ENCODE measurements at regions not wholly inside any gene's neighbourhood (a gene's known extent, or its start where the extent isn't known, plus 50 kb on each side); places are given as distances from the start of the nearest gene placed in this dataset.

DNA sequence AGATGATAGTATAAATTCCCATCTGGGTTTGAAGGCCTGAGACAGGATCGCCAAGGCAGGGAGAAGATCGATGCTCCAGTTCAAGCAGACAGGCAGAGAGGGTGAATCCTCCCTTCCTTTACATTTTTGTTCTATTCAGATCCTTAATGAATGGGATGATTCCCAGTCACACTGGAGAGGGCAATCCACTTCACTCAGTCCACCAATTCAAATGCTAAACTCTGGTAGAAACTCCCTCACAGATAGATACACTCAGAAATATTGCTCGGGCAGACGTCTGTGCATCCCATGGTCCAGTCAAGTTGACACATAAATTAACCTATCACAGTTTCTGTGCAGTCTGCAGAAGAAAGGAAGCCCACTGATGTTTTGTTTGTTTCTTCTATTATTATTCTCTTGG lies 193.1 kb upstream of the ZNF462 start:
- DNase-seq (ENCODE audit: low spot score), result no peak

DNA sequence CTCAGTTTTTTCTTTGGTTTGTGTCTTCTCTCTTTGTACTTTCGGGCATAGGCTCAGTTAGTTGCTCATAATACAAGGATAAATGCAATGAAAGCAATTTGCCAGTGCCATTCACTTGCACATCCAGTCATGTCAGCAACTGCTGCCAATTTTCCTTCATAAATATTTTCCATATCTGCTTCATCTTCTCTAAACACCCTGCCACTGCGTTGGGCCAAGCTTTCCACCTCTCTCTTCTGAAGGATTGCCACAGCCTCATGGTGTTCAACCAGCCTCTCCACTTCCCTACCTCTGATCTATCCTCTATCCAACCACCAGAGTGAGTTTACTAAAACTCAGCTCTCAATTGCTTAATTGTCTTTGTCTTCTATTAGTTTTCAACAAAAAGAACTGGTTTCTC lies 192.5 kb upstream of the ZNF462 start:
- DNase-seq (ENCODE audit: low spot score), result no peak

- DNase-seq (ENCODE audit: low spot score), result no peak
Observed at GRCh38 chr9:106675780-106676179, 187.2 kb upstream of the ZNF462 start.

- DNase-seq (ENCODE audit: low spot score), result no peak
Observed at GRCh38 chr9:106677374-106677773, 185.6 kb upstream of the ZNF462 start.

DNA sequence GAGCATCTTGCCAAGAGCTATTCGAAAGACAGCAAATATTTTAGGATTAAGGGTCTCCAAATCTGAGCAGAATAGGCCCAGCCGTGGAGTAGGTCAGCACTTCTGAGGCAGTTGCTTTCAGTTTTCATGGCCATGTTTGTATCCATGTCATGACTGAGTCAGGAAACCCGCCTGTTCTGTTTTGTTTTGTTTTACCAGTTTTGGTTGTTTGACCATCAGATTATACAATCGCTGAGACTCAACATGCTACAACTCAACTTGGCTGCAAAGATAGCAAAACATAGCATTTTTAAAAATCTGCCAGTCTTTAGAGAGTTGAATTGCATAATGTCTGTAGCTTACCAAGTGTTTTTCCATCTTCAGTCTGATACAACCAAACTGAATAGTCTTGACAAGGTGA lies 185.1 kb upstream of the ZNF462 start:
- no peak for DNase-seq (ENCODE audit: low spot score)

- DNase-seq (ENCODE audit: low spot score), result no peak
Observed at GRCh38 chr9:106678273-106678672, 184.7 kb upstream of the ZNF462 start.

DNA sequence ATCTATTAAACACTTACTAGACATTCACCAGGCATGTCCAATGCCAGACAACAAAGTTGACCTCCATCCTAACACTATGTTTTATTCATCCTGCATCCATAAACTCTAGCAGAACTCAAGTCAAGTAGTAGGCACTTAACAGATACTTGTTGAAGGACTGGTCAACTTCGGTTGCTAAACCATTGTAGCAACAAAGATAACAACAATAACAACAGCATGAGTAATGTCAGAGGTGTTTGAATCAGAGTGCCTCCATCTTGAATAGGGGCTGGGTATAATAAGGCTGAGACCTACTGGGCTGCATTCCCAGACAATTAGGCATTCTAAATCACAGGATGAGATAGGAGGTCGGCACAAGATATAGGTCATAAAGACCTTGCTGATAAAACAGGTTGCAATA lies 180.5 kb upstream of the ZNF462 start:
- DNase-seq (ENCODE audit: low spot score), result no peak

DNA sequence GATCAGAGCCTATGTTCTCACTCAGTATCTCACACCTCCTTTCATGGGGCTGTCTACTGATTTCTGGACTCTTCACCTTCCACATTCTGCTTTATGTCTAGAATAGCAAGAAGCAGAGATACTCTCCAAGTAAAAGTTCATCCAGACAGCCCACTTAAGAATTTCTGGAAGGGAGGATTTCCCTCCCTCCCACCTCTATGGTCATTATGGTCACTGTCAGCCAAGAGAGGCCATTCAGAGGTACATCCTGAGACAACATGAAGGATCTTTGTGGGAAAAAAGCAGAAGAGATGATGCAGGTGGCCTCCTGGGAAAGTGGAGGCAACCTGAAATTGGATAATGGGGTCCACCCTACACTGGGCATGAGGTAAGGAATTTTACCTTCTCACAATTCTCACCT lies 179.5 kb upstream of the ZNF462 start:
- no peak for DNase-seq (ENCODE audit: low spot score)

DNA sequence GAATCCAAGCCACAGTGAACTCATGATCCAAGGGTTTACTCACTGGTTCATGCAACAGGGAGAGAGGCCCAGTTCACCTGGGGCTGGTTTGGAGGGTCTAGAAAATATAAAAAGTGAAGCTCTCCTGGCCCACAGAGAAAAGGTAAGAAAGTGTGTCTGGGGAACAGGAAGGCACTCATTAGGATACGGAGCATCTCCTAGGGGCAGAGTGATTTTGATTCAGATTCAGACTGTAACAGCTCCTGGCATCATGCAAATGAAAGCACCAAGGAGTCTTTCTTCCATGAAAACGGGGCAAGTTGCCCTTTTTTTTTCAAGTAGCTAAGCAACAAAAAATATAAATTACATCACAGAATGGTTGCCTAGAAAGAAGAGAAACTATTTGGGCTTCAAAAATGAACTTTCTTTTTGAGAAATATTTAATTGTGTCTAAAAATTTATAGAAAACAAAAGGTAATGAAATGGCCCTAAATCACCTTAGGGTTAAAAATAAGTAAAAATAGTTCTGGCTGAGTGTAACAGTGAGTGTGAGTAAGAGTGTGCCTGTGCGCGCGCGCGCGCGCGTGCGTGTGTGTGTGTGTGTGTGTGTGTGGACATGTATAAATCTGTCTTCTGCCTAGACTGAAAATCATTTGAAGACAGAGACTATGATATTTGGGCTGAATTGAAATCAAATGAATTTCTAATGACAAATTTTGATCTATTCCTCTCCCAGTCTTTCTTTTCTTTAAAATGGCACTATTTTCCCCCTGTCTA lies 177.8 kb upstream of the ZNF462 start:
- DNase-seq (ENCODE audit: low spot score), result no peak

GRCh38 chr9:106689089-106689488 lies 173.9 kb upstream of the ZNF462 start:
- DNase-seq (ENCODE audit: low spot score), result no peak

GRCh38 chr9:106691627-106692026 lies 171.3 kb upstream of the ZNF462 start:
- DNase-seq (ENCODE audit: low spot score), result no peak

DNA sequence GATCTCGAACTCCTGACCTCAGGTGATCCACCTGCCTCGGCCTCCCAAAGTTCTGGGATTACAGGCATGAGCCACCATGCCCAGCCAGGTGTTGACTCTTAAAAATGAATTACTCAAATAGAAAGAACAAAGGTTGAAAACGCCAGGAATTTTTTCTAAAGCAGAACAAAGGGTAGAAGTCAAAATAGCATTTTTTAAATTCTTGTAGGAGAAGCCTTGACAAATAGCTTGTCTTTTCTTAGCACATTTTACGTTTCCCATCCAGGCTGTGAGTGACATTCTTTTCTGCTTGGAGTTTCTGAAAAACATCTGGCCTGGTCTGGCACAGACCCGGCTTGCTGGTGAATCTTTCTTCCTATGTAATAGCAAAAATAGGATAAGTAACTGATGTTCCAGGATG lies 169.4 kb upstream of the ZNF462 start:
- no peak for DNase-seq (ENCODE audit: low spot score)

GRCh38 chr9:106696804-106697203 lies 166.2 kb upstream of the ZNF462 start:
- DNase-seq (ENCODE audit: low spot score), result no peak

DNA sequence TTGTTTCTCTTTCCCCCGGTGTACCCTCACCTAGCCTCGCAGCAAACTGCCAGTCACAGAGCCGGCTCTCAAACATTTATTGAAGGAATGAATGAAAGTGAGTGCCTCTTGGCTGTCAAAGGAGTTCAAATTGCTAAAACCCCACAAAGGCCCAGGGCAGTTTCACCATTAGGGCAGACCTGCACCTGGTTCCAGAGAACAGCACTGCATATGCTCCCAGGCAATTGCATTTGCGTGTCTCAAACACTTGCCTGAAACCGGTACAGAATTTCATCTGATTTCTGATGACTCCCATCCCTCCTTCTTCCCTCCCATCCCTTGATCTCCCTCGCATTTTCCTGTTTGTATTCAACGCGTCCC lies 165.6 kb upstream of the ZNF462 start:
- DNase-seq (ENCODE audit: low spot score), result no peak

DNA sequence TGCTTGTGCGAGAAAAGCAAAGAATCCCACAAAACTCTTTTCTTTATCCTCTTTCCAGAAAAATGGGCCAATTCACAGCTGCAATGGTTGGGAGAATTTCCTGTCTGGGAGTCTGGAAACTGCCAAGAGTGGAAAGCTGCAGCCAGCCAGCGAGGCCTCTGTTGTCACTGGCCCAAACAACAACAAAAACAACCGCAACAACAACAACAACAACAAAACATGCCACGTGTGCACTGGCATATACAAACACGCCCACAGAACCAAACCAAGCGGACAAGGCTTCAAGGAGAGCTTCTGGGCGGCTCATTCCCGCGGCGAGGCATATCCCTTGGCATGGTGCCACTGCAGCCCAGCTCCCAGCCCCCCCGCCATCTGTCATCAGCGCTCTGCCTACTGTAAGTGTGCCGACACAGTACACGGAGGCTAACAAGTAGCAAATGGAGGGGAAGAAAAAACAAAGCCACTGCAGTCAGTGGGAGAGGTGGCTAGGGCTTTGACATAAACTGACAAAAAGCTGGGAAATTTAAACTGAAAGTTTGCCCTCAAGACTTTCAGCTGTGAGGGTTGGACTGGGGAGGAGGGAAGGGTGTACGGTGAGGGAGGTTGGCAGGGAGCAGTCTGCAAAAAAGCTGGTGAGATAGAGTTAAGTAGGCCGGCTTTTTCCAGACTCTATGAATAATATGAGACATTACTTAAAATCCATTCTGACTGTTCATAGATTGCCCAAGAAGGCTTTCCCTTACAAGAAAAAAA lies 165.0 kb upstream of the ZNF462 start:
- no peak for DNase-seq (ENCODE audit: low spot score)

- DNase-seq (ENCODE audit: low spot score), result no peak
Observed at GRCh38 chr9:106700676-106701075, 162.3 kb upstream of the ZNF462 start.

DNA sequence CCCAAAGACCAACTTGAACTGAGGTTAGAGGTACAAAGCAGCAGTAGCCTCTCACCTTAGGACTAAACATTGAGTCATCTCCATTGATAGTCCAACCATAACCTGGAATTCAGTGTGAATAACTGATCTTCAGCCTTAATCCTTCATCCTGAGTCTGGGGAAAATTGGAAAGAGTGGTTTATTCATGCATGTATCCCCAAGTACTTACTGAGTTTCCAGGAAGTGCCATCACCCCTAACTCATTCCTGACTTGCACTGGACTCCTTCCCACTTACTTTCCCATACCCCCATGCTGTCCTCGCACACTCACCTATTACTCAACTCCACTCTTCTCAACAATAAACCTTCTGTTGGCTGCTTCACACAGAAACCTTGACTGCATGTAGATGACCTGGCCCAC lies 161.4 kb upstream of the ZNF462 start:
- no peak for DNase-seq (ENCODE audit: low spot score)

GRCh38 chr9:106704056-106704615 lies 158.8 kb upstream of the ZNF462 start:
- no peak for DNase-seq (ENCODE audit: low spot score)

DNA sequence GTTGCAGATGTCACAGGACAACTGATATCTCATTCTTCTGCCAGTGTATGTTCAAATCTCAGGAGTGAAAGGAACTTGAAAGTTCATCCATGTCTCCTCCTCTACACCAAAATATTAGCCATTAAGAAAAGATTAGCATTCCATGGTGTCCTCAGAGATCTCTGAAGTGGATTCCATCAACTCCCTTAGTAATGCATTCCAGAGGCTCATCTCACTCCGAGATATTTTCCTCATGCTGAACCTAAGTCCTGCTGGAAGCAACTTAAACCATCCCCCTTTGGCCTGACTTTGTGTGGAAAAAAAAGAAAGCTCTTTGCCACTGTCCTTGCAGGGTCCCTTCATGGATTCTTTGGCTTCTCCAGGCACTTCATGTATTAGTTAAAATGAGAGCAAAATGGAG lies 155.7 kb upstream of the ZNF462 start:
- DNase-seq (ENCODE audit: low spot score), result no peak

- DNase-seq (ENCODE audit: low spot score), result no peak
Observed at GRCh38 chr9:106707738-106708474, 155.1 kb upstream of the ZNF462 start.

DNA sequence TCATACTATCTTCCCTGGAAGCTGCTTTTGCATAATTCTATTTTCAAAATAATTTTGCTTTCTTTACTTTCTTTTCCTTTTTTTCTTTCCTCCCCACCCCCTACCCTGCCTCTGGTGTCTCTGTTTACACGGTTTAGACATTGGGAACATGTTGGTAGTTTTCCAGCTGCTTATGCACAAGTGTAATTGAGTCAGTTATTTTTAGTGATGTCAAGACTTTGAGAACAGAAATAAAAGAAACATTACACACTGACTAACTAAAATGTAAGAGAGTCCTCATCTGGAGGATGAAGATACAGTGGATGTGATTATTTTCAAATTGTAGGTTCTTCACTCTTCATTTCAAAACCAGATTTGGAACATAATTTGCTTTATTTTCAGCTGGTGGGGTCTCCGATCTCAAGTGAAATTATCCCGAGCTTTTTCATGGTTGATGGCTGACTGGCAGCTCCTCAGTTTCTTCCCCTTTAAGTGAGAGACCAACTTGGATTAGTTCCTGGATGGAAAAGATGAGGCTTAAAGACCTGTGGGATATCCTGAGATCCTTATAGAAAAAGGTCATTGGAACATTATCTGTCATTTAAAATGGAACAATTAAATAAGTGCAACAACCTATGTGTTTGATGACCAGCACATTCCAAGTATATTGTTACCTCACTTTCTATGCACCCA lies 154.4 kb upstream of the ZNF462 start:
- no peak for DNase-seq (ENCODE audit: low spot score)

DNA sequence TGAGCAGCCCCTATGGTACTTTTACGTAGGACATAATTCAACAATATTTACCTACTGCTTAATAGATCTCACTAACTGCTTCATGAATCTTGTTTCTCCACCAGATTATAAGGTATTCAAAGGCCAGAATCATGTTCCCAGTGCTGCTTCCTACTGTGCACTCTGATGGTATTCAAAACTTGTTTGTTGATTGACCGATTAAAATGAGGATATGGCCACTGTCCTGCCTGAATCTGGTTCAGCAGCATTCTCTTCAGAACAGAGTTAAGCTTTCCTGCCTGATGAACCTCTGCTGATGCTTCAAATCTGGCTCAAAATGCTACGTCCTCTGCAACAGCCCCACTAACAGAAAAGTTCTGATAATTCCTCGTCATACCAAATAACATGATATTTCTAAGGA lies 150.7 kb upstream of the ZNF462 start:
- no peak for DNase-seq (ENCODE audit: low spot score)

All from CD4-positive, alpha-beta T cell treated with Interleukin-15 for 4 hours (primary cell).